ENCODE measurements at regions not wholly inside any gene's neighbourhood (a gene's known extent, or its start where the extent isn't known, plus 50 kb on each side); places are given as distances from the start of the nearest gene placed in this dataset.

GRCh38 chr1:47618830-47619229, 181.0 kb downstream of the FOXD2 start:
- ChIA-PET CTCF (no interaction called here), POLR2A (no interaction called here)
- H3K9me3 ChIP-seq (ENCODE audit: control insufficient read depth, insufficient read depth, low read length): no peaks in the 10 kb centered on the region
- H3K27me3 ChIP-seq (ENCODE audit: control insufficient read depth, insufficient read depth, low read length): no peaks in the 10 kb centered on the region
- no peak overlapping the region for H3K27ac ChIP-seq (ENCODE audit: low read depth, low read length)
- TF ChIP-seq CTCF (IDR thresholded peaks at IDR 0.05; ENCODE audit: low read depth, low read length): no peak
- DNase-seq (ENCODE audit: low read depth, low spot score): no peak
- H3K4me3 ChIP-seq (ENCODE audit: low read depth, low read length): no peak overlapping the region

- no peaks in the 10 kb centered on the region for H3K27me3 ChIP-seq (ENCODE audit: control insufficient read depth, insufficient read depth, low read length)
- POLR2A ChIA-PET: no interaction called here
- no peak overlapping the region for H3K27ac ChIP-seq (ENCODE audit: low read depth, low read length)
Observed at GRCh38 chr1:47621483-47621882, 183.6 kb downstream of the FOXD2 start.

GRCh38 chr1:47621977-47622376, 184.1 kb downstream of the FOXD2 start:
- POLR2A ChIA-PET: no interaction called here
- Histone ChIP-seq H3K4me3 (ENCODE audit: low read depth, low read length) (no peak overlapping the region), H3K27me3 (ENCODE audit: control insufficient read depth, insufficient read depth, low read length) (no peaks in the 10 kb centered on the region), H3K27ac (ENCODE audit: low read depth, low read length) (no peak overlapping the region), H3K9me3 (ENCODE audit: control insufficient read depth, insufficient read depth, low read length) (no peaks in the 10 kb centered on the region)
- CTCF ChIA-PET: no interaction called here
- no peak for TF ChIP-seq CTCF (IDR thresholded peaks at IDR 0.05; ENCODE audit: low read depth, low read length)
- DNase-seq (ENCODE audit: low read depth, low spot score): no peak

More at GRCh38 chr1:47621483-47621882, 183.6 kb downstream of the FOXD2 start:
- H3K4me3 ChIP-seq (ENCODE audit: low read depth, low read length): no peak overlapping the region
- no peak for TF ChIP-seq CTCF (IDR thresholded peaks at IDR 0.05; ENCODE audit: low read depth, low read length)
- no peak for DNase-seq (ENCODE audit: low read depth, low spot score)
- CTCF ChIA-PET: no interaction called here
- no peaks in the 10 kb centered on the region for H3K9me3 ChIP-seq (ENCODE audit: control insufficient read depth, insufficient read depth, low read length)

- Histone ChIP-seq H3K27me3 (ENCODE audit: control insufficient read depth, insufficient read depth, low read length) (no peaks in the 10 kb centered on the region), H3K27ac (ENCODE audit: low read depth, low read length) (no peak overlapping the region), H3K4me3 (ENCODE audit: low read depth, low read length) (no peak overlapping the region), H3K9me3 (ENCODE audit: control insufficient read depth, insufficient read depth, low read length) (no peaks in the 10 kb centered on the region)
- CTCF ChIA-PET: no interaction called here
- no peak for DNase-seq (ENCODE audit: low read depth, low spot score)
- POLR2A ChIA-PET: no interaction called here
- no peak for TF ChIP-seq CTCF (IDR thresholded peaks at IDR 0.05; ENCODE audit: low read depth, low read length)
Observed at GRCh38 chr1:47622776-47623556, 185.1 kb downstream of the FOXD2 start.

- no peak overlapping the region for H3K27ac ChIP-seq (ENCODE audit: low read depth, low read length)
- H3K9me3 ChIP-seq (ENCODE audit: control insufficient read depth, insufficient read depth, low read length): no peaks in the 10 kb centered on the region
- DNase-seq (ENCODE audit: low read depth, low spot score): no peak
- H3K27me3 ChIP-seq (ENCODE audit: control insufficient read depth, insufficient read depth, low read length): no peaks in the 10 kb centered on the region
- POLR2A ChIA-PET: no interaction called here
- H3K4me3 ChIP-seq (ENCODE audit: low read depth, low read length): no peak overlapping the region
- CTCF ChIA-PET: no interaction called here
- no peak for TF ChIP-seq CTCF (IDR thresholded peaks at IDR 0.05; ENCODE audit: low read depth, low read length)
Observed at GRCh38 chr1:47623557-47623940, 185.7 kb downstream of the FOXD2 start.
